ENCODE measurements at regions not wholly inside any gene's neighbourhood (a gene's known extent, or its start where the extent isn't known, plus 50 kb on each side); places are given as distances from the start of the nearest gene placed in this dataset.

- no peaks in the 10 kb centered on the region for H3K9me3 ChIP-seq
- H3K4me1 ChIP-seq = no peaks in the 10 kb centered on the region
- intact Hi-C loops (cut with DNase I; ENCODE audit: low total_unique reads) = no loop called here
- TF ChIP-seq, protein P1, sequence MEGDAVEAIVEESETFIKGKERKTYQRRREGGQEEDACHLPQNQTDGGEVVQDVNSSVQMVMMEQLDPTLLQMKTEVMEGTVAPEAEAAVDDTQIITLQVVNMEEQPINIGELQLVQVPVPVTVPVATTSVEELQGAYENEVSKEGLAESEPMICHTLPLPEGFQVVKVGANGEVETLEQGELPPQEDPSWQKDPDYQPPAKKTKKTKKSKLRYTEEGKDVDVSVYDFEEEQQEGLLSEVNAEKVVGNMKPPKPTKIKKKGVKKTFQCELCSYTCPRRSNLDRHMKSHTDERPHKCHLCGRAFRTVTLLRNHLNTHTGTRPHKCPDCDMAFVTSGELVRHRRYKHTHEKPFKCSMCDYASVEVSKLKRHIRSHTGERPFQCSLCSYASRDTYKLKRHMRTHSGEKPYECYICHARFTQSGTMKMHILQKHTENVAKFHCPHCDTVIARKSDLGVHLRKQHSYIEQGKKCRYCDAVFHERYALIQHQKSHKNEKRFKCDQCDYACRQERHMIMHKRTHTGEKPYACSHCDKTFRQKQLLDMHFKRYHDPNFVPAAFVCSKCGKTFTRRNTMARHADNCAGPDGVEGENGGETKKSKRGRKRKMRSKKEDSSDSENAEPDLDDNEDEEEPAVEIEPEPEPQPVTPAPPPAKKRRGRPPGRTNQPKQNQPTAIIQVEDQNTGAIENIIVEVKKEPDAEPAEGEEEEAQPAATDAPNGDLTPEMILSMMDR (IDR thresholded peaks at IDR 0.05) = no peak
- H3K27me3 ChIP-seq = no peaks in the 10 kb centered on the region
- no peak overlapping the region for H3K27ac ChIP-seq
- no peak for DNase-seq
- no peaks in the 10 kb centered on the region for H3K36me3 ChIP-seq
- no peak overlapping the region for H3K4me3 ChIP-seq
Measured at GRCh38 chr10:120180160-120180559, 276.9 kb upstream of the PLPP4 start.

DNA sequence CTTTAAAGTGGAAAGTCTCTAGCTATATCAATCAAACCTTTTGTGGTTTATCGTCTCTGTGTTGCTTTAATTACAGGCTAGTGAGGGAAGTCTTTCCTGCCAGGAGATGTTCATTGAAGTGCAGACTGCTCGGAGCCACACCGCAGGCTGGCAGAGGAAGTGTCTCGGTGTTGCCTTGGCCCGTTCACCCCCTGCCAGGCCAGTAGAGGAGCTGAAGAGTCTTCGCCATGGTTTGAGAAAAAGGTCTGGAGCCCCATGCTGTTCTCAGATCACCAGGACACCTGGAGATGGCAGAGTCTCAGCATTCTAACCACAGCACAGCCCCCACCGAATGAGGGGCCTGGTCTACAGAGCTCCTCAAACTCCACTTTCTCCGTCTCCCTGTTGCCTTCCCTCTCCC, 275.9 kb upstream of the PLPP4 start:
- Histone ChIP-seq H3K4me1 (no peaks in the 10 kb centered on the region), H3K36me3 (no peaks in the 10 kb centered on the region), H3K4me3 (no peak overlapping the region), H3K27me3 (no peaks in the 10 kb centered on the region), H3K27ac (no peak overlapping the region), H3K9me3 (no peaks in the 10 kb centered on the region)
- no peak for DNase-seq
- TF ChIP-seq, protein P1 (IDR thresholded peaks at IDR 0.05) = no peak
- intact Hi-C loops (cut with DNase I; ENCODE audit: low total_unique reads) = no loop called here

- Histone ChIP-seq H3K27ac (no peak overlapping the region), H3K9me3 (no peaks in the 10 kb centered on the region), H3K4me1 (no peaks in the 10 kb centered on the region), H3K4me3 (no peak overlapping the region), H3K27me3 (no peaks in the 10 kb centered on the region), H3K36me3 (no peaks in the 10 kb centered on the region)
- intact Hi-C loops (cut with DNase I; ENCODE audit: low total_unique reads) = no loop called here
- DNase-seq = no peak
- TF ChIP-seq, protein P1 (IDR thresholded peaks at IDR 0.05) = no peak
Measured at GRCh38 chr10:120182431-120182830, 274.6 kb upstream of the PLPP4 start.

DNA sequence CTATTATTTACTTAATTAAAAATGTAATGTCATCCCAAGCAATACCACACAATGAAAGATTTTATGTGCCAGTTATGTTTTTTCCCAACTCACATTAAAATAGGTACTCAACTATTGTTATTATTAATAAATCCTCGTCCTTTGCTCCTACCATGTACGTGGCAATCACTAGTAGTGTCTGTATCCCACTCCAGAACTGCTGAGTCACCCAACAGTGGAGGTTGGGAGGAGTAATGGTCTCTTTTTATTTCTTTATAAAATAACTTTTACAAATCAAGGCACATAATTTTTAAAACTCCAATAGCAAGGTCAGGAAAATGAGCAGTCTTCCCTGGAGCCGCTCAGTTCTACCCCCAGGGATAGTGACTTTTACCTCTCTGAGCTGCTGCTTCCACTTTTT, 273.5 kb upstream of the PLPP4 start:
- no peak overlapping the region for H3K4me3 ChIP-seq
- no peaks in the 10 kb centered on the region for H3K4me1 ChIP-seq
- H3K27me3 ChIP-seq = no peaks in the 10 kb centered on the region
- no peak overlapping the region for H3K27ac ChIP-seq
- no peak for DNase-seq
- H3K9me3 ChIP-seq = no peaks in the 10 kb centered on the region
- intact Hi-C loops (cut with DNase I; ENCODE audit: low total_unique reads) = no loop called here
- TF ChIP-seq, protein P1 (IDR thresholded peaks at IDR 0.05) = no peak
- H3K36me3 ChIP-seq = no peaks in the 10 kb centered on the region

DNA sequence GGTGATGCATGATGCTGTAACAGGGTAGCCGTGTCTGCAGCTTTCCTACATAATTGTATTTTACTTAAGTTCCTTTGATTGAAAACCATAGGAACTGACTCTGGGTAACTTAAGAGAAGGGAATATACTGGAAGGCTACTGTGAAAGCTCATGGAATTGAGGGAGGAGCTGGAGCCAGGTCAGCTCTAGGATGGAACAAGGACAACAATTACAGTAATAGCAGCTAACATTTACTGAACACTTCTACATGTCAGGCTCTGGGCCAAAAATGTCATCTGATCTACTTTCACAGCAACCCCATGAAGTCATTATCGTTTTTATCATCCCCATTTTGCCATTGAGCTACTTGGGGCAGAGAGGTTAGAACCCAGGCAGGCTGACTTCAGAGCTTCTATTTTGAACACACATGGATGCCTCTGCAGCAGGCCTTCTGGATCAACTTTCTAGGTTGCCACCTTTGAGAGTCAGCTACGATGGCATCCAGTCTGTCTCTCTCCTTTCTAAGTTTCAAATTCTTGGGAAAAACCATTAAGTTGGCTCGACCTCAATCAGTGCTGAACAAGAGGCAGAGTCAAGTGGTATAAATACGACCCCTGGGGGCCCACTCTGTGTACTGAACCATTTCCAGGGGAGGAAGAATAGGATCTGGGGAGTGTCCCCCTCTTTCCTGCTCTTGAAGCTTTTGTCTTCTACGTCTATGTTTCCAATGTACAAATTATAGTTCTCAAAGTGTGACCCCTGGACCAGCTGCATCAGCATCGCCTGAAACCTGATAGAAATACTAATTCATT, 272.3 kb upstream of the PLPP4 start:
- H3K27ac ChIP-seq = no peak overlapping the region
- no peaks in the 10 kb centered on the region for H3K4me1 ChIP-seq
- TF ChIP-seq, protein P1 (IDR thresholded peaks at IDR 0.05) = no peak
- no peak for DNase-seq
- H3K9me3 ChIP-seq = no peaks in the 10 kb centered on the region
- H3K27me3 ChIP-seq = no peaks in the 10 kb centered on the region
- intact Hi-C loops (cut with DNase I; ENCODE audit: low total_unique reads) = no loop called here
- H3K4me3 ChIP-seq = no peak overlapping the region
- H3K36me3 ChIP-seq = no peaks in the 10 kb centered on the region

All from tibial artery (tissue), 4 donors.